ENCODE measurements at regions not wholly inside any gene's neighbourhood (a gene's known extent, or its start where the extent isn't known, plus 50 kb on each side); places are given as distances from the start of the nearest gene placed in this dataset.

- TF ChIP-seq, protein P1, sequence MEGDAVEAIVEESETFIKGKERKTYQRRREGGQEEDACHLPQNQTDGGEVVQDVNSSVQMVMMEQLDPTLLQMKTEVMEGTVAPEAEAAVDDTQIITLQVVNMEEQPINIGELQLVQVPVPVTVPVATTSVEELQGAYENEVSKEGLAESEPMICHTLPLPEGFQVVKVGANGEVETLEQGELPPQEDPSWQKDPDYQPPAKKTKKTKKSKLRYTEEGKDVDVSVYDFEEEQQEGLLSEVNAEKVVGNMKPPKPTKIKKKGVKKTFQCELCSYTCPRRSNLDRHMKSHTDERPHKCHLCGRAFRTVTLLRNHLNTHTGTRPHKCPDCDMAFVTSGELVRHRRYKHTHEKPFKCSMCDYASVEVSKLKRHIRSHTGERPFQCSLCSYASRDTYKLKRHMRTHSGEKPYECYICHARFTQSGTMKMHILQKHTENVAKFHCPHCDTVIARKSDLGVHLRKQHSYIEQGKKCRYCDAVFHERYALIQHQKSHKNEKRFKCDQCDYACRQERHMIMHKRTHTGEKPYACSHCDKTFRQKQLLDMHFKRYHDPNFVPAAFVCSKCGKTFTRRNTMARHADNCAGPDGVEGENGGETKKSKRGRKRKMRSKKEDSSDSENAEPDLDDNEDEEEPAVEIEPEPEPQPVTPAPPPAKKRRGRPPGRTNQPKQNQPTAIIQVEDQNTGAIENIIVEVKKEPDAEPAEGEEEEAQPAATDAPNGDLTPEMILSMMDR (IDR thresholded peaks at IDR 0.05) = no peak
- intact Hi-C loops (cut with DNase I; ENCODE audit: low total_unique reads) = no loop called here
Observed at GRCh38 chr5:45057564-45057963, 248.8 kb downstream of the MRPS30 start.

DNA sequence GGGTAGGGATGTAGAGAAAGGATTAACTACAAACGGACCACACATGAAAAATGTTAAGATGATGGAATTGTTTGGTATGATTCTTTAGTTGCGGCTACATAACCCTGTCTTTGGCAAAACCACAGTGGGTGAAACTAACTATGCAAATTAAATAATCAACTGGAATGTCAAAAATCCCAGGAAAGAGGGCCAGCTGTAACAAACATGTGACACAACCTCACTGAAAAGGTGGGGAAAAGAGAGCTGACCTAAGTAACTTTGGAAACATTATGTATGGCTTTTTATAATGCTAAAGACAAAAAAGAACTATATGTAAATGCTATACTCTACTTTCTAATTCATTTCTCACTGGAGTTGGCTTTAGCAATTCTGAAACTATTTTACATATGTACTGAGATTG lies 252.0 kb downstream of the MRPS30 start:
- H3K27ac ChIP-seq = no peak overlapping the region
- no peak overlapping the region for H3K4me3 ChIP-seq
- intact Hi-C loops (cut with DNase I; ENCODE audit: low total_unique reads) = no loop called here
- TF ChIP-seq, protein P1 (IDR thresholded peaks at IDR 0.05) = no peak
- no peaks in the 10 kb centered on the region for H3K36me3 ChIP-seq
- no peaks in the 10 kb centered on the region for H3K27me3 ChIP-seq
- no peaks in the 10 kb centered on the region for H3K9me3 ChIP-seq
- no peaks in the 10 kb centered on the region for H3K4me1 ChIP-seq
- DNase-seq = no peak

More at GRCh38 chr5:45057564-45057963, 248.8 kb downstream of the MRPS30 start:
- H3K27me3 ChIP-seq = no peaks in the 10 kb centered on the region
- H3K27ac ChIP-seq = no peak overlapping the region
- no peak overlapping the region for H3K4me3 ChIP-seq
- H3K9me3 ChIP-seq = no peaks in the 10 kb centered on the region
- H3K4me1 ChIP-seq = no peaks in the 10 kb centered on the region
- no peaks in the 10 kb centered on the region for H3K36me3 ChIP-seq
- no peak for DNase-seq

DNA sequence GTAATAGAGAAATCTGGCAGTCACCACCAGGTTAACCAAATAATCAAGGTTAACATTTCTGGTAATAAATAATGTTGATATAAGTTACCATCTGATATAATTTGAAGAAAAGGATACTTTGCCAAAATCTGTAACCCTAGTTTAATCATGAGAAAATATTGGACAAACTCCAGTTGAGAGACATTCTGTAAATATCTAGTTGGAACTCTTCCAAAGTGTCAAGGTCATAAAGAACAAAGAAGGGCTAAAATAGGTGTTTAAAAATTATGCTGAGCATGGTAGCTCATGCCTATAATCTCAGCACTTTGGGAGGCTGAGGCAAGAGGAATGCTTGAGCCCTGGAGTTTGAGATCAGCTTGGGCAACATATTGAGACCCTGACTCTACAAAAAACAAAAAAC lies 253.3 kb downstream of the MRPS30 start:
- intact Hi-C loops (cut with DNase I; ENCODE audit: low total_unique reads) = no loop called here

GRCh38 chr5:45081082-45081481 lies 272.3 kb downstream of the MRPS30 start:
- intact Hi-C loops (cut with DNase I; ENCODE audit: low total_unique reads) = no loop called here
- no peak overlapping the region for H3K27ac ChIP-seq

More for the DNA sequence above, 253.3 kb downstream of the MRPS30 start:
- no peak for DNase-seq
- no peaks in the 10 kb centered on the region for H3K4me1 ChIP-seq
- TF ChIP-seq, protein P1 (IDR thresholded peaks at IDR 0.05) = no peak
- no peaks in the 10 kb centered on the region for H3K9me3 ChIP-seq
- no peak overlapping the region for H3K27ac ChIP-seq
- H3K36me3 ChIP-seq = no peaks in the 10 kb centered on the region
- no peak overlapping the region for H3K4me3 ChIP-seq
- H3K27me3 ChIP-seq = no peaks in the 10 kb centered on the region

GRCh38 chr5:45089870-45090269 lies 281.1 kb downstream of the MRPS30 start:
- intact Hi-C loops (cut with DNase I; ENCODE audit: low total_unique reads) = no loop called here
- no peaks in the 10 kb centered on the region for H3K9me3 ChIP-seq
- DNase-seq = no peak
- H3K27me3 ChIP-seq = no peaks in the 10 kb centered on the region
- no peaks in the 10 kb centered on the region for H3K4me1 ChIP-seq
- H3K36me3 ChIP-seq = no peaks in the 10 kb centered on the region
- TF ChIP-seq, protein P1 (IDR thresholded peaks at IDR 0.05) = no peak
- no peak overlapping the region for H3K4me3 ChIP-seq
- H3K27ac ChIP-seq = no peak overlapping the region

More at GRCh38 chr5:45081082-45081481, 272.3 kb downstream of the MRPS30 start:
- H3K9me3 ChIP-seq = no peaks in the 10 kb centered on the region
- H3K4me3 ChIP-seq = no peak overlapping the region
- TF ChIP-seq, protein P1 (IDR thresholded peaks at IDR 0.05) = no peak
- H3K36me3 ChIP-seq = no peaks in the 10 kb centered on the region
- DNase-seq = no peak
- H3K27me3 ChIP-seq = no peaks in the 10 kb centered on the region
- H3K4me1 ChIP-seq = no peaks in the 10 kb centered on the region

GRCh38 chr5:45093377-45093776 lies 284.6 kb downstream of the MRPS30 start:
- DNase-seq = no peak
- Histone ChIP-seq H3K4me1 (no peaks in the 10 kb centered on the region), H3K27ac (no peak overlapping the region), H3K36me3 (no peaks in the 10 kb centered on the region), H3K4me3 (no peak overlapping the region), H3K27me3 (no peaks in the 10 kb centered on the region), H3K9me3 (no peaks in the 10 kb centered on the region)
- intact Hi-C loops (cut with DNase I; ENCODE audit: low total_unique reads) = no loop called here
- TF ChIP-seq, protein P1 (IDR thresholded peaks at IDR 0.05) = no peak

Data from tibial artery (tissue), 4 donors.